Right lobe of liver (tissue), 6 donors: ENCODE measurements at regions not wholly inside any gene's neighbourhood (a gene's known extent, or its start where the extent isn't known, plus 50 kb on each side); places are given as distances from the start of the nearest gene placed in this dataset.

Experiments used
- ATAC-seq, 4 donors: fragments of 200-7000 bp; cut with Tn5 transposase; one replicate each; pipeline ENCODE4 v1.9.1; 2020; ENCODE audit warnings: mild to moderate bottlenecking in 4 of 4, moderate library complexity in 4 of 4
- DNase-seq, 3 donors: peaks; one replicate each; pipeline ENCODE4 v3.0.0-alpha.2; 2020
- H3K27ac ChIP-seq, 3 donors: fragments of 200-600 bp; one replicate each; pipeline ENCODE4 v1.8.0; 2022
- H3K27me3 ChIP-seq, 2 donors: fragments of 200-600 bp; one replicate each; pipeline ENCODE4 v1.8.0; 2022
- H3K36me3 ChIP-seq, 4 donors: fragments of 200-600 bp; sonication (generic) in 1 of 4; one replicate each; pipeline versions ENCODE4 v1.5.1 to v1.8.0; 2017 to 2022; ENCODE audit warnings: control low read depth in 1 of 4
- H3K4me1 ChIP-seq, 4 donors: fragments of 200-600 bp; sonication (generic) in 1 of 4; one replicate each; pipeline versions ENCODE4 v1.5.1 to v1.8.0; 2017 to 2022; ENCODE audit warnings: control low read depth in 1 of 4
- H3K4me3 ChIP-seq, 3 donors: fragments of 200-600 bp; one replicate each; pipeline ENCODE4 v1.8.0; 2022
- H3K9me3 ChIP-seq, 4 donors: fragments of 200-600 bp; sonication (generic) in 1 of 4; one replicate each; pipeline versions ENCODE4 v1.5.1 to v1.8.0; 2017 to 2022; ENCODE audit warnings: control low read depth in 1 of 4
- POLR2A ChIP-seq: fragments of 450-650 bp; IDR thresholded peaks from one replicate; pipeline ENCODE4 v1.6.1; 2017; ENCODE audit warnings: antibody characterized with exemption, mild to moderate bottlenecking
- WGBS: methylation state at CpG from one replicate; pipeline ENCODE4 v1.1.6; 2018; ENCODE audit warnings: low coverage, low lambda C conversion rate; ENCODE audit not compliant: insufficient coverage; ENCODE audit errors: missing lambda C conversion rate; 5-methylcytosine and 5-hydroxymethylcytosine counted together
- intact Hi-C, 2 donors: fragments of 100-400 bp; cut with DNase I; formaldehyde crosslinking; loops; one replicate each; pipeline versions ENCODE4 v1.11.2 to v1.14.1; 2022
- TF ChIP-seq, protein P1 (sequence below), 4 donors: fragments of 200-600 bp in 3 of 4; fragments of 450-650 bp in 1 of 4; IDR thresholded peaks; one replicate each; pipeline versions ENCODE4 v1.5.1 to v1.8.0; 2016 to 2022; ENCODE audit warnings: antibody characterized with exemption in 4 of 4, mild to moderate bottlenecking in 2 of 4
- donor health status: DM: no; HTN: yes; CAD: no.
- donor health status: DM: no; HTN: no; CAD: no.
- donor health status: DM: no; HTN: no; CAD: no.
- donor health status: DM: no; HTN: yes; CAD: no.
- donor health status: DM: no; HTN: yes; CAD: no.

- ATAC-seq = no peak
Observed at GRCh38 chr12:13882176-13882575, 99.2 kb downstream of the GRIN2B start.

GRCh38 chr12:13880613-13881012 is 100.8 kb downstream of the GRIN2B start:
- DNase-seq (no peak), ATAC-seq (peak in 3 of 4 donors; percentile 33 to 48 (median 33))
- WGBS = 30% methylated on average over 4 of the region's 4 CpGs
- Histone ChIP-seq H3K36me3 (no peaks in the 10 kb centered on the region), H3K4me3 (no peak overlapping the region), H3K9me3 (no peaks in the 10 kb centered on the region), H3K27me3 (no peaks in the 10 kb centered on the region), H3K4me1 (no peaks in the 10 kb centered on the region), H3K27ac (no peak overlapping the region)
- intact Hi-C loops = no loop called here
- TF ChIP-seq, protein P1, sequence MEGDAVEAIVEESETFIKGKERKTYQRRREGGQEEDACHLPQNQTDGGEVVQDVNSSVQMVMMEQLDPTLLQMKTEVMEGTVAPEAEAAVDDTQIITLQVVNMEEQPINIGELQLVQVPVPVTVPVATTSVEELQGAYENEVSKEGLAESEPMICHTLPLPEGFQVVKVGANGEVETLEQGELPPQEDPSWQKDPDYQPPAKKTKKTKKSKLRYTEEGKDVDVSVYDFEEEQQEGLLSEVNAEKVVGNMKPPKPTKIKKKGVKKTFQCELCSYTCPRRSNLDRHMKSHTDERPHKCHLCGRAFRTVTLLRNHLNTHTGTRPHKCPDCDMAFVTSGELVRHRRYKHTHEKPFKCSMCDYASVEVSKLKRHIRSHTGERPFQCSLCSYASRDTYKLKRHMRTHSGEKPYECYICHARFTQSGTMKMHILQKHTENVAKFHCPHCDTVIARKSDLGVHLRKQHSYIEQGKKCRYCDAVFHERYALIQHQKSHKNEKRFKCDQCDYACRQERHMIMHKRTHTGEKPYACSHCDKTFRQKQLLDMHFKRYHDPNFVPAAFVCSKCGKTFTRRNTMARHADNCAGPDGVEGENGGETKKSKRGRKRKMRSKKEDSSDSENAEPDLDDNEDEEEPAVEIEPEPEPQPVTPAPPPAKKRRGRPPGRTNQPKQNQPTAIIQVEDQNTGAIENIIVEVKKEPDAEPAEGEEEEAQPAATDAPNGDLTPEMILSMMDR (IDR thresholded peaks at IDR 0.05) = no peak
- no peak for TF ChIP-seq POLR2A

More at GRCh38 chr12:13882176-13882575, 99.2 kb downstream of the GRIN2B start:
- Histone ChIP-seq H3K27ac (no peak overlapping the region), H3K4me1 (no peaks in the 10 kb centered on the region), H3K4me3 (no peak overlapping the region), H3K36me3 (no peaks in the 10 kb centered on the region), H3K9me3 (no peaks in the 10 kb centered on the region), H3K27me3 (no peaks in the 10 kb centered on the region)
- DNase-seq = no peak
- intact Hi-C loops = no loop called here
- 55% methylated on average over 4 of the region's 4 CpGs for WGBS
- TF ChIP-seq POLR2A = no peak
- TF ChIP-seq, protein P1 (IDR thresholded peaks at IDR 0.05) = no peak

DNA sequence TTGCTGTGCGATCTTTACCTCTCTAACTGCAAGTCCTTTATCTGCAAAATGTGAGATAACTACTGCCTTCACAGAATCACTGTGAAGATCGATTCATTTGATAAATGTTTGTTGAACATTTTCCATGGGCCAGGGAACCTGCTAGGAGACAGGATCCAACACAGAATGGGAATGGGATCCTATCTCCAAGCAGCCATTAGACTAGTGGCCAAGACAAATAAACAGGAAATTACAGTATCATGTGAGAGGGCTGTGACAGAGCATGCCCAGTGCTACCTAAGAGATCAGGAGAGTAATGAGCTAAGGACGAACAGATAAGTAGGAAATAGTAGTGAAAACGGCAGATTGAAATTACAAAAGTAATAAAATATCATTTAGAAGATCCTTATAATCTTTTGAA is 105.7 kb downstream of the GRIN2B start:
- intact Hi-C loops = no loop called here
- Histone ChIP-seq H3K4me1 (no peaks in the 10 kb centered on the region), H3K27me3 (no peaks in the 10 kb centered on the region), H3K9me3 (no peaks in the 10 kb centered on the region), H3K36me3 (no peaks in the 10 kb centered on the region), H3K4me3 (no peak overlapping the region), H3K27ac (no peak overlapping the region)
- TF ChIP-seq POLR2A = no peak
- TF ChIP-seq, protein P1 (IDR thresholded peaks at IDR 0.05) = no peak
- DNase-seq (no peak), ATAC-seq (no peak)
- 73% methylated on average over 4 of the region's 4 CpGs for WGBS

GRCh38 chr12:13870255-13870654 is 111.1 kb downstream of the GRIN2B start:
- no peak overlapping the region for H3K4me3 ChIP-seq
- 40% methylated on average over 2 of the region's 2 CpGs for WGBS
- H3K27me3 ChIP-seq = no peaks in the 10 kb centered on the region
- intact Hi-C loops = no loop called here
- H3K4me1 ChIP-seq = no peaks in the 10 kb centered on the region
- ATAC-seq (no peak), DNase-seq (no peak)
- H3K36me3 ChIP-seq = no peaks in the 10 kb centered on the region
- no peak overlapping the region for H3K27ac ChIP-seq
- H3K9me3 ChIP-seq = no peaks in the 10 kb centered on the region
- no peak for TF ChIP-seq POLR2A
- TF ChIP-seq, protein P1 (IDR thresholded peaks at IDR 0.05) = no peak
